Retinal pigment epithelial cell (primary cell): ENCODE measurements at regions not wholly inside any gene's neighbourhood (a gene's known extent, or its start where the extent isn't known, plus 50 kb on each side); places are given as distances from the start of the nearest gene placed in this dataset.

Source experiments
- DNase-seq: peaks from one replicate; pipeline ENCODE4 v3.0.0-alpha.2; 2010; ENCODE audit warnings: low read depth
- H3K4me3 ChIP-seq: 2 replicates; pipeline ENCODE4 v1.5.1; 2011; ENCODE audit warnings: mild to moderate bottlenecking, low read length, control low read depth, moderate library complexity
- CTCF ChIP-seq: conservative IDR thresholded peaks from 2 replicates; pipeline ENCODE4 v1.5.1; 2011; ENCODE audit warnings: low read depth, low read length, control low read depth, inconsistent platforms

DNA sequence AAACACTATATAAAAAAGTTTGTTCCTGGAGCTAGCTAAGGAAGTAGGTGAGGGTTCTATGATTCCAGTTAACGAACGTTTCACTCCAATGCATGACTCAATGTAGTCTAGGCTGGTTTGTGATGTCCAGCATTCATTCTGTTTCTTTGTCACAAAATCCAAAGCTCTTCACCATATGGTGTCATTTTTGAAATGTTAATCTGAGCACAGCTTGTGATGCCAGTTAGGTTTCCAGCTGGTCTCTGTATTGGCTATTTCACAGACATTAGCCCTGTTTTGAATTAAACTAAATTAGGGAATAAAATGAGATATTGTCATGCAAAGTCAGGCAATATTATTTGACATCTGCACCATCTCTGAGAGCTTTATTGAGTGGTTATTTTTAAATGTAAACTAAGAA is 159.4 kb downstream of the RBM43 start:
- no peak overlapping the region for H3K4me3 ChIP-seq
- no peak for TF ChIP-seq CTCF
- DNase-seq: no peak

DNA sequence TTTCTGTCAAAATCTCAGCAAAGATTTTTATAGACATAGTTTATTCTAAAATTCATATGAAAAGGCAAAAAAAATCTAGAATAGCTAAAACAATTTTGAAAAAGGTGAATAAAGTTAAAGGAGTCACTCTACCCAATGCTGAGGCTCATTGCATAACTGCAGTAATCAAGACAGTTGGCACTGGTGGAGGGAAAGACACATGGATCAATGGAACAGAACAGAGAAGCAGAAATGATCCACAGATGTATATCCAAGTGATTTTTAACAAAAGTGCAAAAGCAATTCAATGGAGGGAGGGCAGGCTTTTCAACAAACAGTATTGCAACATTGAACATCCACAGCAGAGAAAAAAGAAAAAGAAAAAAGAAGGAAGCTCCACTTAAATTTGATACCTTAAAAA is 162.8 kb downstream of the RBM43 start:
- DNase-seq: no peak
- H3K4me3 ChIP-seq: no peak overlapping the region
- TF ChIP-seq CTCF: no peak

GRCh38 chr2:151097895-151098294 is 163.8 kb downstream of the RBM43 start:
- no peak overlapping the region for H3K4me3 ChIP-seq
- no peak for DNase-seq
- TF ChIP-seq CTCF: no peak

DNA sequence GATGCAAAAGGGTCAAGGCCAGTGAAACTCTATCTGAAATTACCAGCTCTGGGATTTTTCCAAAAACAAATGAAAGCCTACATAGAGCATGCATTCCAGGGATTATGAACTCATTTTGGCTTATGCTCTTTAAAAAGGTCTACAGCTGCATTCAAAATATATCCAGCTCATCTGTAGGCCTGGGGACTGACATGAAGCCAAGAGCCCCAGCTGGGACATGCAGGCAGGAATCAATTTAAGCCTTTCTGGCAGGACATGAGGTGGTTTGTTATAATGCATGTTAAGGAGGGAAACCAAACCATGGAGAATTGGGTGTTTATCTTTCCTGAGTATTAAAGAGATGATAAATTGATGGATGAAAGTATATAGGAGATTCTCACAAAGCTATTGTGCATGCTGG is 164.5 kb downstream of the RBM43 start:
- no peak for DNase-seq
- TF ChIP-seq CTCF: no peak
- H3K4me3 ChIP-seq: no peak overlapping the region

- DNase-seq: no peak
- no peak overlapping the region for H3K4me3 ChIP-seq
- TF ChIP-seq CTCF: no peak
These were observed 165.4 kb downstream of the RBM43 start for GRCh38 chr2:151096235-151096634.

DNA sequence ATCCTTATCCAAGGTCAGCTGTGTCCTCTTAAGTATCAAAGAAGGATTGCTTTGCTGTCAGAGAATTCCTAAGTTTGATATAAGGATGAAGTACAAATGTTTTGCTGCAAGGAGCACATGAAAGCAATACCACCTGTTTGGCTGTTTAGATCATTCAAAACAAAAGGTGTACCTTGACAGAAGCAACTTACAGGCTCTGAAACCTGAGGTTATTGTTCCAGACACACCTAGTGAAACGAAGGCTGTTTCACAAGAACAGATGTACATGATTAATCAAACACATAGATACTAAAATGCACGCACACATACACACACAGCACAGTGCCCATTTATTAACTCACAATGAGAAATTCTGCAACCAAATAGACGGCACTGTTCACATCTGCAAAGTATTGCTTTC is 166.2 kb downstream of the RBM43 start:
- no peak for TF ChIP-seq CTCF
- DNase-seq: no peak
- no peak overlapping the region for H3K4me3 ChIP-seq

- DNase-seq: no peak
- TF ChIP-seq CTCF: no peak
- H3K4me3 ChIP-seq: no peak overlapping the region
These were observed 170.1 kb downstream of the RBM43 start for GRCh38 chr2:151091583-151091982.
